NB4 (cell line): ENCODE measurements at regions not wholly inside any gene's neighbourhood (a gene's known extent, or its start where the extent isn't known, plus 50 kb on each side); places are given as distances from the start of the nearest gene placed in this dataset.
"Not testable (repeated sequence)": the region's sequence is repeated elsewhere in the genome, so short reads cannot be mapped to it uniquely, and the experiment has no call there.

Experiments
- DNase-seq: peaks from one replicate; pipeline ENCODE4 v3.0.0; 2010; ENCODE audit warnings: low read depth
- H3K4me3 ChIP-seq: one replicate; pipeline ENCODE4 v1.5.1; 2011; ENCODE audit warnings: mild to moderate bottlenecking, low read depth, low read length, moderate library complexity
- CTCF ChIP-seq: IDR thresholded peaks from one replicate; pipeline ENCODE4 v1.5.1; 2012; ENCODE audit warnings: low read depth, low read length
- MAX ChIP-seq: IDR thresholded peaks from 2 replicates; pipeline ENCODE4 v1.6.1; 2011; ENCODE audit warnings: low read depth, low read length
- MYC ChIP-seq: IDR thresholded peaks from 2 replicates; pipeline ENCODE4 v1.6.1; 2011; ENCODE audit warnings: low read depth, low read length
- POLR2A ChIP-seq: IDR thresholded peaks from 2 replicates; pipeline ENCODE4 v1.6.1; 2011; ENCODE audit warnings: mild to moderate bottlenecking; ENCODE audit not compliant: insufficient read length; ENCODE audit errors: extremely low read depth

- TF ChIP-seq POLR2A (no peak), MAX (no peak), CTCF (no peak)
- DNase-seq = no peak
- no peak overlapping the region for H3K4me3 ChIP-seq
Measured at GRCh38 chr9:31554941-31555340, 829.5 kb upstream of the ACO1 start.

GRCh38 chr9:31556667-31557463 is 827.6 kb upstream of the ACO1 start:
- TF ChIP-seq POLR2A (no peak), CTCF (no peak), MYC (no peak), MAX (no peak)

GRCh38 chr9:31572190-31572589 is 812.3 kb upstream of the ACO1 start:
- DNase-seq, H3K4me3 ChIP-seq: not testable (repeated sequence)

More at GRCh38 chr9:31556667-31557463, 827.6 kb upstream of the ACO1 start:
- H3K4me3 ChIP-seq = no peak overlapping the region
- DNase-seq = no peak

GRCh38 chr9:31573561-31573960 is 810.9 kb upstream of the ACO1 start:
- DNase-seq = no peak
- no peak overlapping the region for H3K4me3 ChIP-seq
- TF ChIP-seq CTCF = no peak
- no peak for TF ChIP-seq MAX
- TF ChIP-seq MYC = no peak
- TF ChIP-seq POLR2A = no peak

- no peak for TF ChIP-seq POLR2A
- TF ChIP-seq MYC = no peak
- no peak for TF ChIP-seq MAX
- no peak for TF ChIP-seq CTCF
- no peak overlapping the region for H3K4me3 ChIP-seq
- no peak for DNase-seq
Measured at GRCh38 chr9:31574006-31574765, 810.3 kb upstream of the ACO1 start.

GRCh38 chr9:31582071-31582470 is 802.4 kb upstream of the ACO1 start:
- no peak for DNase-seq
- TF ChIP-seq CTCF (no peak), MYC (no peak), POLR2A (no peak), MAX (no peak)

More at GRCh38 chr9:31582071-31582470, 802.4 kb upstream of the ACO1 start:
- no peak overlapping the region for H3K4me3 ChIP-seq
